ENCODE measurements at regions not wholly inside any gene's neighbourhood (a gene's known extent, or its start where the extent isn't known, plus 50 kb on each side); places are given as distances from the start of the nearest gene placed in this dataset.

GRCh38 chr5:144017631-144018030, 152.8 kb downstream of the YIPF5 start:
- no peak for TF ChIP-seq CTCF (IDR thresholded peaks at IDR 0.05; ENCODE audit: poor library complexity, severe bottlenecking)
- H3K27me3 ChIP-seq (ENCODE audit: insufficient read depth, poor library complexity, severe bottlenecking) = no peaks in the 10 kb centered on the region
- ATAC-seq (ENCODE audit: low read depth) = no peak
- no peak for DNase-seq (ENCODE audit: low spot score)
- no peaks in the 10 kb centered on the region for H3K9me3 ChIP-seq (ENCODE audit: severe bottlenecking)
- no peak overlapping the region for H3K27ac ChIP-seq (ENCODE audit: poor library complexity, severe bottlenecking)
- H3K4me3 ChIP-seq (ENCODE audit: severe bottlenecking) = no peak overlapping the region
- H3K36me3 ChIP-seq (ENCODE audit: low read depth) = no peaks in the 10 kb centered on the region
- H3K4me1 ChIP-seq (ENCODE audit: insufficient read depth, poor library complexity, severe bottlenecking) = no peaks in the 10 kb centered on the region

GRCh38 chr5:144024090-144024489, 146.4 kb downstream of the YIPF5 start:
- no peak for ATAC-seq (ENCODE audit: low read depth)
- Histone ChIP-seq H3K36me3 (ENCODE audit: low read depth) (no peaks in the 10 kb centered on the region), H3K27ac (ENCODE audit: poor library complexity, severe bottlenecking) (no peak overlapping the region), H3K4me3 (ENCODE audit: severe bottlenecking) (no peak overlapping the region), H3K27me3 (ENCODE audit: insufficient read depth, poor library complexity, severe bottlenecking) (no peaks in the 10 kb centered on the region), H3K9me3 (ENCODE audit: severe bottlenecking) (no peaks in the 10 kb centered on the region), H3K4me1 (ENCODE audit: insufficient read depth, poor library complexity, severe bottlenecking) (no peaks in the 10 kb centered on the region)
- DNase-seq (ENCODE audit: low spot score) = no peak
- no peak for TF ChIP-seq CTCF (IDR thresholded peaks at IDR 0.05; ENCODE audit: poor library complexity, severe bottlenecking)

GRCh38 chr5:144024545-144024944, 145.9 kb downstream of the YIPF5 start:
- H3K36me3 ChIP-seq (ENCODE audit: low read depth) = no peaks in the 10 kb centered on the region

GRCh38 chr5:144026286-144026685, 144.2 kb downstream of the YIPF5 start:
- Histone ChIP-seq H3K4me1 (ENCODE audit: insufficient read depth, poor library complexity, severe bottlenecking) (no peaks in the 10 kb centered on the region), H3K36me3 (ENCODE audit: low read depth) (no peaks in the 10 kb centered on the region), H3K27ac (ENCODE audit: poor library complexity, severe bottlenecking) (no peak overlapping the region), H3K9me3 (ENCODE audit: severe bottlenecking) (no peaks in the 10 kb centered on the region), H3K4me3 (ENCODE audit: severe bottlenecking) (no peak overlapping the region), H3K27me3 (ENCODE audit: insufficient read depth, poor library complexity, severe bottlenecking) (no peaks in the 10 kb centered on the region)
- no peak for DNase-seq (ENCODE audit: low spot score)
- ATAC-seq (ENCODE audit: low read depth) = no peak
- no peak for TF ChIP-seq CTCF (IDR thresholded peaks at IDR 0.05; ENCODE audit: poor library complexity, severe bottlenecking)

More at GRCh38 chr5:144024545-144024944, 145.9 kb downstream of the YIPF5 start:
- H3K27ac ChIP-seq (ENCODE audit: poor library complexity, severe bottlenecking) = no peak overlapping the region
- no peaks in the 10 kb centered on the region for H3K4me1 ChIP-seq (ENCODE audit: insufficient read depth, poor library complexity, severe bottlenecking)
- H3K4me3 ChIP-seq (ENCODE audit: severe bottlenecking) = no peak overlapping the region
- ATAC-seq (ENCODE audit: low read depth) = no peak
- no peaks in the 10 kb centered on the region for H3K9me3 ChIP-seq (ENCODE audit: severe bottlenecking)
- TF ChIP-seq CTCF (IDR thresholded peaks at IDR 0.05; ENCODE audit: poor library complexity, severe bottlenecking) = no peak
- DNase-seq (ENCODE audit: low spot score) = no peak
- no peaks in the 10 kb centered on the region for H3K27me3 ChIP-seq (ENCODE audit: insufficient read depth, poor library complexity, severe bottlenecking)

- H3K27me3 ChIP-seq (ENCODE audit: insufficient read depth, poor library complexity, severe bottlenecking) = no peaks in the 10 kb centered on the region
- no peaks in the 10 kb centered on the region for H3K9me3 ChIP-seq (ENCODE audit: severe bottlenecking)
- TF ChIP-seq CTCF (IDR thresholded peaks at IDR 0.05; ENCODE audit: poor library complexity, severe bottlenecking) = no peak
- no peak overlapping the region for H3K27ac ChIP-seq (ENCODE audit: poor library complexity, severe bottlenecking)
- ATAC-seq (ENCODE audit: low read depth) (no peak), DNase-seq (ENCODE audit: low spot score) (no peak)
- H3K36me3 ChIP-seq (ENCODE audit: low read depth) = no peaks in the 10 kb centered on the region
- no peak overlapping the region for H3K4me3 ChIP-seq (ENCODE audit: severe bottlenecking)
- no peaks in the 10 kb centered on the region for H3K4me1 ChIP-seq (ENCODE audit: insufficient read depth, poor library complexity, severe bottlenecking)
These were observed 142.4 kb downstream of the YIPF5 start for GRCh38 chr5:144028058-144028457.
